ENCODE measurements at regions not wholly inside any gene's neighbourhood (a gene's known extent, or its start where the extent isn't known, plus 50 kb on each side); places are given as distances from the start of the nearest gene placed in this dataset.

- DNase-seq (ENCODE audit: low read depth, low spot score): no peak
- no peak overlapping the region for H3K9ac ChIP-seq (ENCODE audit: insufficient read length)
- H3K9me3 ChIP-seq (ENCODE audit: low read depth, low read length): no peaks in the 10 kb centered on the region
- H3K36me3 ChIP-seq (ENCODE audit: insufficient read depth, low read length): no peaks in the 10 kb centered on the region
- H3K4me3 ChIP-seq: no peak overlapping the region
- TF ChIP-seq POLR2AphosphoS5 (IDR thresholded peaks at IDR 0.05; ENCODE audit: borderline replicate concordance, low read depth, low read length) (no peak), FOXP2 (optimal IDR thresholded peaks at IDR 0.05; ENCODE audit: control extremely low read depth, extremely low read length, insufficient read depth) (no peak), EZH2 (IDR thresholded peaks at IDR 0.05) (no peak)
- H3K27ac ChIP-seq: no peak overlapping the region
Measured at GRCh38 chrX:16403808-16404207, 236.5 kb downstream of the MAGEB17 start.

GRCh38 chrX:16416588-16416987 lies 233.4 kb upstream of the S100G start:
- no peak for TF ChIP-seq EZH2 (IDR thresholded peaks at IDR 0.05)
- TF ChIP-seq POLR2AphosphoS5 (IDR thresholded peaks at IDR 0.05; ENCODE audit: borderline replicate concordance, low read depth, low read length): no peak
- TF ChIP-seq FOXP2 (optimal IDR thresholded peaks at IDR 0.05; ENCODE audit: control extremely low read depth, extremely low read length, insufficient read depth): no peak

GRCh38 chrX:16418650-16419049 lies 231.3 kb upstream of the S100G start:
- Histone ChIP-seq H3K9ac (ENCODE audit: insufficient read length) (no peak overlapping the region), H3K36me3 (ENCODE audit: insufficient read depth, low read length) (no peaks in the 10 kb centered on the region), H3K27ac (no peak overlapping the region), H3K4me3 (no peak overlapping the region), H3K9me3 (ENCODE audit: low read depth, low read length) (no peaks in the 10 kb centered on the region)
- TF ChIP-seq POLR2AphosphoS5 (IDR thresholded peaks at IDR 0.05; ENCODE audit: borderline replicate concordance, low read depth, low read length) (no peak), EZH2 (IDR thresholded peaks at IDR 0.05) (no peak), FOXP2 (optimal IDR thresholded peaks at IDR 0.05; ENCODE audit: control extremely low read depth, extremely low read length, insufficient read depth) (no peak)
- no peak for DNase-seq (ENCODE audit: low read depth, low spot score)

More at GRCh38 chrX:16416588-16416987, 233.4 kb upstream of the S100G start:
- H3K9ac ChIP-seq (ENCODE audit: insufficient read length): no peak overlapping the region
- no peaks in the 10 kb centered on the region for H3K36me3 ChIP-seq (ENCODE audit: insufficient read depth, low read length)
- H3K27ac ChIP-seq: no peak overlapping the region
- no peak for DNase-seq (ENCODE audit: low read depth, low spot score)
- no peak overlapping the region for H3K4me3 ChIP-seq
- H3K9me3 ChIP-seq (ENCODE audit: low read depth, low read length): no peaks in the 10 kb centered on the region

GRCh38 chrX:16427668-16428067 lies 222.3 kb upstream of the S100G start:
- no peak overlapping the region for H3K4me3 ChIP-seq
- DNase-seq (ENCODE audit: low read depth, low spot score): no peak
- no peak for TF ChIP-seq FOXP2 (optimal IDR thresholded peaks at IDR 0.05; ENCODE audit: control extremely low read depth, extremely low read length, insufficient read depth)
- no peak for TF ChIP-seq EZH2 (IDR thresholded peaks at IDR 0.05)
- no peak for TF ChIP-seq POLR2AphosphoS5 (IDR thresholded peaks at IDR 0.05; ENCODE audit: borderline replicate concordance, low read depth, low read length)
- H3K36me3 ChIP-seq (ENCODE audit: insufficient read depth, low read length): no peaks in the 10 kb centered on the region
- H3K9me3 ChIP-seq (ENCODE audit: low read depth, low read length): no peaks in the 10 kb centered on the region
- H3K9ac ChIP-seq (ENCODE audit: insufficient read length): no peak overlapping the region
- H3K27ac ChIP-seq: no peak overlapping the region

- Histone ChIP-seq H3K4me3 (no peak overlapping the region), H3K36me3 (ENCODE audit: insufficient read depth, low read length) (no peaks in the 10 kb centered on the region), H3K27ac (no peak overlapping the region), H3K9me3 (ENCODE audit: low read depth, low read length) (no peaks in the 10 kb centered on the region), H3K9ac (ENCODE audit: insufficient read length) (no peak overlapping the region)
- TF ChIP-seq EZH2 (IDR thresholded peaks at IDR 0.05): no peak
- no peak for TF ChIP-seq POLR2AphosphoS5 (IDR thresholded peaks at IDR 0.05; ENCODE audit: borderline replicate concordance, low read depth, low read length)
- TF ChIP-seq FOXP2 (optimal IDR thresholded peaks at IDR 0.05; ENCODE audit: control extremely low read depth, extremely low read length, insufficient read depth): no peak
- no peak for DNase-seq (ENCODE audit: low read depth, low spot score)
Measured at GRCh38 chrX:16429406-16429805, 220.6 kb upstream of the S100G start.

GRCh38 chrX:16431266-16431665 lies 218.7 kb upstream of the S100G start:
- DNase-seq (ENCODE audit: low read depth, low spot score): no peak
- H3K9me3 ChIP-seq (ENCODE audit: low read depth, low read length): no peaks in the 10 kb centered on the region
- H3K9ac ChIP-seq (ENCODE audit: insufficient read length): no peak overlapping the region
- TF ChIP-seq POLR2AphosphoS5 (IDR thresholded peaks at IDR 0.05; ENCODE audit: borderline replicate concordance, low read depth, low read length) (no peak), FOXP2 (optimal IDR thresholded peaks at IDR 0.05; ENCODE audit: control extremely low read depth, extremely low read length, insufficient read depth) (no peak), EZH2 (IDR thresholded peaks at IDR 0.05) (no peak)
- no peak overlapping the region for H3K27ac ChIP-seq
- no peaks in the 10 kb centered on the region for H3K36me3 ChIP-seq (ENCODE audit: insufficient read depth, low read length)
- no peak overlapping the region for H3K4me3 ChIP-seq

- Histone ChIP-seq H3K9me3 (ENCODE audit: low read depth, low read length) (no peaks in the 10 kb centered on the region), H3K9ac (ENCODE audit: insufficient read length) (no peak overlapping the region), H3K4me3 (no peak overlapping the region), H3K36me3 (ENCODE audit: insufficient read depth, low read length) (no peaks in the 10 kb centered on the region), H3K27ac (no peak overlapping the region)
- no peak for DNase-seq (ENCODE audit: low read depth, low spot score)
- TF ChIP-seq POLR2AphosphoS5 (IDR thresholded peaks at IDR 0.05; ENCODE audit: borderline replicate concordance, low read depth, low read length): no peak
- TF ChIP-seq EZH2 (IDR thresholded peaks at IDR 0.05): no peak
- no peak for TF ChIP-seq FOXP2 (optimal IDR thresholded peaks at IDR 0.05; ENCODE audit: control extremely low read depth, extremely low read length, insufficient read depth)
Measured at GRCh38 chrX:16433021-16433420, 216.9 kb upstream of the S100G start.

- DNase-seq (ENCODE audit: low read depth, low spot score): no peak
- Histone ChIP-seq H3K9me3 (ENCODE audit: low read depth, low read length) (no peaks in the 10 kb centered on the region), H3K36me3 (ENCODE audit: insufficient read depth, low read length) (no peaks in the 10 kb centered on the region), H3K9ac (ENCODE audit: insufficient read length) (no peak overlapping the region), H3K27ac (no peak overlapping the region), H3K4me3 (no peak overlapping the region)
- TF ChIP-seq EZH2 (IDR thresholded peaks at IDR 0.05) (no peak), POLR2AphosphoS5 (IDR thresholded peaks at IDR 0.05; ENCODE audit: borderline replicate concordance, low read depth, low read length) (no peak), FOXP2 (optimal IDR thresholded peaks at IDR 0.05; ENCODE audit: control extremely low read depth, extremely low read length, insufficient read depth) (no peak)
Measured at GRCh38 chrX:16435399-16435986, 214.5 kb upstream of the S100G start.

Measured in SK-N-MC (cell line).